Fibroblast of skin of right quadriceps (primary cell): ENCODE measurements at regions not wholly inside any gene's neighbourhood (a gene's known extent, or its start where the extent isn't known, plus 50 kb on each side); places are given as distances from the start of the nearest gene placed in this dataset.
"Not testable (repeated sequence)": the region's sequence is repeated elsewhere in the genome, so short reads cannot be mapped to it uniquely, and the experiment has no call there.

Experiments used
- DNase-seq: peaks from one replicate; pipeline ENCODE4 v3.0.0-alpha.2; 2013

GRCh38 chr10:133019651-133020050 is 68.1 kb upstream of the ADGRA1 start:
- no peak for DNase-seq

GRCh38 chr10:133019191-133019590 is 68.5 kb upstream of the ADGRA1 start:
- no peak for DNase-seq

- DNase-seq: no peak
Measured at GRCh38 chr10:133018491-133018890, 69.2 kb upstream of the ADGRA1 start.

GRCh38 chr10:133017203-133017601 is 70.5 kb upstream of the ADGRA1 start:
- DNase-seq: no peak

- DNase-seq: no peak
Measured at GRCh38 chr10:133016493-133017202, 71.1 kb upstream of the ADGRA1 start.

- DNase-seq: no peak
Measured at GRCh38 chr10:133015816-133016462, 71.8 kb upstream of the ADGRA1 start.

- DNase-seq: no peak
Measured at GRCh38 chr10:133015321-133015720, 72.4 kb upstream of the ADGRA1 start.

- DNase-seq: no peak
Measured at GRCh38 chr10:133014416-133015210, 72.2 kb upstream of the CFAP46 start.

- no peak for DNase-seq
Measured at GRCh38 chr10:133013463-133013862, 71.1 kb upstream of the CFAP46 start.

GRCh38 chr10:133012573-133013359 is 70.4 kb upstream of the CFAP46 start:
- DNase-seq: no peak

GRCh38 chr10:133011882-133012281 is 69.5 kb upstream of the CFAP46 start:
- no peak for DNase-seq

- not testable (repeated sequence) for DNase-seq
Measured at GRCh38 chr10:133011393-133011792, 69.0 kb upstream of the CFAP46 start.

- DNase-seq: not testable (repeated sequence)
Measured at GRCh38 chr10:133010843-133011179, 68.4 kb upstream of the CFAP46 start.

GRCh38 chr10:133010095-133010842 is 67.9 kb upstream of the CFAP46 start:
- no peak for DNase-seq

GRCh38 chr10:133009218-133009950 is 67.0 kb upstream of the CFAP46 start:
- no peak for DNase-seq

- no peak for DNase-seq
Measured at GRCh38 chr10:133008736-133009135, 66.4 kb upstream of the CFAP46 start.

- no peak for DNase-seq
Measured at GRCh38 chr10:133008196-133008595, 65.8 kb upstream of the CFAP46 start.

GRCh38 chr10:133007360-133007858 is 65.0 kb upstream of the CFAP46 start:
- no peak for DNase-seq

GRCh38 chr10:133006806-133007205 is 64.4 kb upstream of the CFAP46 start:
- DNase-seq: no peak

- DNase-seq: no peak
Measured at GRCh38 chr10:133006202-133006601, 63.8 kb upstream of the CFAP46 start.

GRCh38 chr10:133004478-133004877 is 62.1 kb upstream of the CFAP46 start:
- DNase-seq: no peak
